NCI-H2196 (cell line): ENCODE measurements at regions not wholly inside any gene's neighbourhood (a gene's known extent, or its start where the extent isn't known, plus 50 kb on each side); places are given as distances from the start of the nearest gene placed in this dataset.

Source experiments
- DNase-seq: peaks from one replicate; lab custom pipeline; 2025; ENCODE audit not compliant: unreplicated experiment; lab: John Stamatoyannopoulos, UW

GRCh38 chr15:69990566-69991421 lies 106.9 kb downstream of the TLE3 start:
- no peak for DNase-seq

- no peak for DNase-seq
Observed at GRCh38 chr15:69991551-69991980, 106.2 kb downstream of the TLE3 start.

- DNase-seq, result no peak
Observed at GRCh38 chr15:69992348-69992747, 105.4 kb downstream of the TLE3 start.

- no peak for DNase-seq
Observed at GRCh38 chr15:69994429-69995205, 103.1 kb downstream of the TLE3 start.

- peak; percentile 8 for DNase-seq
Observed at GRCh38 chr15:69996321-69997160, 101.2 kb downstream of the TLE3 start.

- DNase-seq, result peak; percentile 75
Observed at GRCh38 chr15:69997161-69997485, 100.6 kb downstream of the TLE3 start.
